WERI-Rb-1 (cell line): ENCODE measurements at regions not wholly inside any gene's neighbourhood (a gene's known extent, or its start where the extent isn't known, plus 50 kb on each side); places are given as distances from the start of the nearest gene placed in this dataset.

ENCODE experiments used
- DNase-seq: peaks from one replicate; pipeline ENCODE4 v3.0.0-alpha.2; 2020
- H3K27ac ChIP-seq: fragments of 250-450 bp; sonication (Bioruptor Pico); 2 replicates; pipeline ENCODE4 v1.5.1; 2020; ENCODE audit warnings: mild to moderate bottlenecking, moderate library complexity
- H3K27me3 ChIP-seq: fragments of 250-450 bp; sonication (Bioruptor Pico); 2 replicates; pipeline ENCODE4 v1.5.1; 2021; ENCODE audit warnings: mild to moderate bottlenecking, low read depth, moderate library complexity; ENCODE audit not compliant: insufficient read depth, severe bottlenecking
- H3K36me3 ChIP-seq: fragments of 250-450 bp; sonication (Bioruptor Pico); 2 replicates; pipeline ENCODE4 v1.5.1; 2020; ENCODE audit warnings: mild to moderate bottlenecking, moderate library complexity
- H3K4me3 ChIP-seq: 2 replicates; pipeline ENCODE4 v1.5.1; 2011; ENCODE audit warnings: low read depth, mild to moderate bottlenecking, control low read depth, low read length
- H3K9me3 ChIP-seq: fragments of 250-450 bp; sonication (Bioruptor Pico); 2 replicates; pipeline ENCODE4 v1.5.1; 2021; ENCODE audit warnings: mild to moderate bottlenecking, moderate library complexity; ENCODE audit not compliant: severe bottlenecking
- TF ChIP-seq, protein P1 (sequence below): IDR thresholded peaks from 2 replicates; pipeline ENCODE4 v1.5.1; 2011; ENCODE audit warnings: low read depth, mild to moderate bottlenecking, control low read depth, inconsistent platforms, low read length

DNA sequence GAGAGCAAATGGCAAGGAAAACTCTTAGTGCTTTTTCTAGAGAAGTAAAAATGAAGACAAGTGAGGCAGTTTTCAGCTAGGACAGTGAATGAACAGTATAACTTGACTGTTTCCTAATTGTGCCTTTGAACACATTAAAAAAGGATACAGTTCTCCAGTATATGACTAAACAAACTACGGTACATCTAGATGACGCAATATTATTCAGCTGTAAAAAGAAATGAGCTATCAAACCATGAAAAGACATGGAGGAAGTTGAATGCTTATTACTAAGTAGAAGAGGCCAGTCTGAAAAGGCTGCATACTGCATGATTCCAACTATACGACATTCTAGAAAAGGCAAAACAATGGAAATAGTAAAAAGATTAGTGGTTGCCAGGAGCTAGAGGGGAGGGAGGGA, 206.3 kb downstream of the SIPA1L2 start:
- H3K27ac ChIP-seq, result no peak overlapping the region
- no peak overlapping the region for H3K4me3 ChIP-seq
- H3K9me3 ChIP-seq, result no peaks in the 10 kb centered on the region
- no peak for DNase-seq
- TF ChIP-seq, protein P1, sequence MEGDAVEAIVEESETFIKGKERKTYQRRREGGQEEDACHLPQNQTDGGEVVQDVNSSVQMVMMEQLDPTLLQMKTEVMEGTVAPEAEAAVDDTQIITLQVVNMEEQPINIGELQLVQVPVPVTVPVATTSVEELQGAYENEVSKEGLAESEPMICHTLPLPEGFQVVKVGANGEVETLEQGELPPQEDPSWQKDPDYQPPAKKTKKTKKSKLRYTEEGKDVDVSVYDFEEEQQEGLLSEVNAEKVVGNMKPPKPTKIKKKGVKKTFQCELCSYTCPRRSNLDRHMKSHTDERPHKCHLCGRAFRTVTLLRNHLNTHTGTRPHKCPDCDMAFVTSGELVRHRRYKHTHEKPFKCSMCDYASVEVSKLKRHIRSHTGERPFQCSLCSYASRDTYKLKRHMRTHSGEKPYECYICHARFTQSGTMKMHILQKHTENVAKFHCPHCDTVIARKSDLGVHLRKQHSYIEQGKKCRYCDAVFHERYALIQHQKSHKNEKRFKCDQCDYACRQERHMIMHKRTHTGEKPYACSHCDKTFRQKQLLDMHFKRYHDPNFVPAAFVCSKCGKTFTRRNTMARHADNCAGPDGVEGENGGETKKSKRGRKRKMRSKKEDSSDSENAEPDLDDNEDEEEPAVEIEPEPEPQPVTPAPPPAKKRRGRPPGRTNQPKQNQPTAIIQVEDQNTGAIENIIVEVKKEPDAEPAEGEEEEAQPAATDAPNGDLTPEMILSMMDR, result no peak
- no peaks in the 10 kb centered on the region for H3K36me3 ChIP-seq
- no peaks in the 10 kb centered on the region for H3K27me3 ChIP-seq

DNA sequence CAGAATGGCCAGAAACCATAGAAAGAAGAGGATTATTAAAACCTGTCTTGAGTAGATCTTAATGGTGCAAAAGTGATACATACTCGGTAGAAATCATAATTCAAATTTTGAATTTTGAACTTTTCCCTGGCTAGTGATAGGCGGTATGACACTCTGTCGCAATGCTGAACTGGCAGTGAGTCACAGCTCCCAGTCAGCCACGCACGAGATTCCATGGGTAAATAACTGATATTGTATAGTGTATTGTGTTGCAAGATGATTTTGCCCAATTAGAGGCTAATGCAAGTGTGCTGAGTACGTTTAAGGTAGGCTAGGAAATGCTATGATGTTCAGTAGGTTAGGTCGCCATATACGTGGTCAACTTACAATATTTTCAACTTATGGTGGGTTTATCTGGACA, 207.0 kb downstream of the SIPA1L2 start:
- DNase-seq, result no peak
- Histone ChIP-seq H3K27ac (no peak overlapping the region), H3K27me3 (no peaks in the 10 kb centered on the region), H3K4me3 (no peak overlapping the region), H3K36me3 (no peaks in the 10 kb centered on the region), H3K9me3 (no peaks in the 10 kb centered on the region)
- TF ChIP-seq, protein P1, result no peak

DNA sequence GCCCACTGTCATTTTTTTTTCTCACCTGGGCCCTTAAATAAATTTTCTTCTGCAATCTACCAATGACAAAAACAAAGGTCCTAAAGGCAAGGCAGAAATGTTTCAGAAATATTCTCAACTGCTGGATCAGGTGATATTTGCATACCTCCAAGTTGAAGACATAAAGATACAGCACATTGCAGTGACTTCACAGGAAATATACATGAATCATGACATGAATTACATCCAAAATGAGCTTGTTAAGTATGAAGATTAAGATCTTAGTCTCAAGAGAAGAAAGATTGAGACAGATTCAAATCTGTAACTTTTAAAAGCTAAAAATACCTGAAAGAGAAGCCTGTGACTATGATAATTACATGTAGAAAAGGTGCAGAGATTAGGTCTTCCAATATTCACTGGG, 207.8 kb downstream of the SIPA1L2 start:
- Histone ChIP-seq H3K4me3 (no peak overlapping the region), H3K27me3 (no peaks in the 10 kb centered on the region)

DNA sequence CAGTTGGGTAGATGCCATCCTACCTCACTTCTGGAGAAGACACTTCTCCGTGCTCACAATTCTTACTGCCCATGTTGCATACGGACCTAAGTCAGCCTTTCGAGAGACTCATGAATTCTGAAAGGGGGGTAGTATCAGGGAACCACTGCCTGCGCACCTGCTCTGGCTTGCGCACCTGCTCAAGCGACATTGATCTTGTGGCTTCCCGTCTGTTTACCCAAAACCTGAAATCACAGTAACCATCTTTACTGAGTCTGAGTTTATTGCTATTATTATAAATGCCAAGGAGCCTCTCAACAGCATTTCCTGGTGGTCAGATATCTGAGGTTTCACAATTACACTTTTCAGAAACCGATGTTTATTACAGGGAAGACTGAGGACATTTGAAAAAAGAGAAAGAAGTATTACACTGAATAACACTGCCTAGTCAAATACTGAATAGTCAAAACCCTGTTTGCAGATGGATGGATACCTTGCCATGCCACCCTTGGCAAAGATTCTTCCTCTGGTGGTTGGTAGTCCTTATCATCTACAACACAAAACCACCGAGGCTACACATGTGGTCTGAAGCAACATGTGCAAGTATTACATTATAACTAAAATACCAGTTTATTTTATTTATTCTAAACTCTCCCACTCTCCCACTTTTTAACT, 208.7 kb downstream of the SIPA1L2 start:
- H3K9me3 ChIP-seq, result no peaks in the 10 kb centered on the region
- H3K36me3 ChIP-seq, result no peaks in the 10 kb centered on the region
- TF ChIP-seq, protein P1, result no peak
- H3K4me3 ChIP-seq, result no peak overlapping the region
- no peaks in the 10 kb centered on the region for H3K27me3 ChIP-seq
- H3K27ac ChIP-seq, result no peak overlapping the region
- no peak for DNase-seq

More for the DNA sequence above, 207.8 kb downstream of the SIPA1L2 start:
- no peak overlapping the region for H3K27ac ChIP-seq
- DNase-seq, result no peak
- H3K36me3 ChIP-seq, result no peaks in the 10 kb centered on the region
- no peaks in the 10 kb centered on the region for H3K9me3 ChIP-seq
- TF ChIP-seq, protein P1, result no peak

DNA sequence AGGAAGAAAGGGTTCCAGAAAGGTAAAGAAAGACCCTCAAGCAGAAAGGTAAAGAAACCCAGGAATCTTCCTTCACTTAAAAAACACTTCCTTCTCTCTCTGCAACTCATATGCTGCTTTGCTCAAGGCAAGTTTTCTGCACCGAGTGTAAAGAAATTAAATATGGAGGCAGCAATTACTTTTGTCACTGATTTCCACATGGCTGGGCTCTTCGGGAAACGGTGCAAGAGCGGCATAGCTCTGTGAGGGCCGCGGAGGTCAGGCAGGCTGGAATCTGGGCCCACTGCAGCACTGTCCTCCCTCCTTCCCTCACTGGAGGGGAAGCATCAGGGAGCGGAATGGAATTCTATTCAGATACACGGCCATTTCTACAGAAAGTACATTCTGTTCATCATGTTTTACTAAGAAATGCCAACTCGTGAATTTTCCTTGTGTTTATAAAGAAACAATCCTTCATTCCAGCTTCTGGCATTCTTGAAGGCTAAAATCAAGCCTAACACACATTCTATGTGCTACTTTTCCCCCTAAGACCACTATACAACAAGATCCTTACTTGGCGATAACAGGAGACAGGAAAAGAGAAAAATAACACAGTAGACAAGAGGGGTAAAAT, 212.2 kb downstream of the SIPA1L2 start:
- DNase-seq, result no peak
- Histone ChIP-seq H3K36me3 (no peaks in the 10 kb centered on the region), H3K27me3 (no peaks in the 10 kb centered on the region), H3K4me3 (no peak overlapping the region), H3K27ac (no peak overlapping the region), H3K9me3 (no peaks in the 10 kb centered on the region)
- TF ChIP-seq, protein P1, result no peak
